H1 (cell line): ENCODE measurements at regions not wholly inside any gene's neighbourhood (a gene's known extent, or its start where the extent isn't known, plus 50 kb on each side); places are given as distances from the start of the nearest gene placed in this dataset.

ENCODE experiments used
- CHD1 ChIP-seq: IDR thresholded peaks from 2 replicates; pipeline ENCODE4 v1.6.1; 2012; ENCODE audit warnings: low read depth, low read length, improper control_type of control experiment
- CTCF ChIP-seq, 3 experiments: IDR thresholded peaks; 1 replicate in 2 of 3; 2 replicates in 1 of 3; pipeline versions ENCODE4 v1.5.1 to v1.6.1; 2011; ENCODE audit warnings: low read length in 3 of 3, mild to moderate bottlenecking in 3 of 3, inconsistent platforms in 2 of 3, low read depth in 1 of 3, moderate library complexity in 1 of 3; ENCODE audit not compliant: insufficient read depth in 1 of 3; ENCODE audit errors: control extremely low read depth in 1 of 3
- EP300 ChIP-seq, 2 experiments: IDR thresholded peaks; 1 replicate in 1 of 2; 2 replicates in 1 of 2; pipeline ENCODE4 v1.6.1; 2011 to 2012; ENCODE audit warnings: low read depth in 2 of 2, low read length in 2 of 2, mild to moderate bottlenecking in 2 of 2, borderline replicate concordance in 1 of 2, inconsistent platforms in 1 of 2, moderate library complexity in 1 of 2
- KDM1A ChIP-seq: fragments of 200-600, 300-600 bp; sonication (generic); IDR thresholded peaks from 2 replicates; pipeline ENCODE4 v1.7.1; 2016; ENCODE audit warnings: mild to moderate bottlenecking, low read length, borderline replicate concordance
- USF2 ChIP-seq: IDR thresholded peaks from 2 replicates; pipeline ENCODE4 v1.6.1; 2011; ENCODE audit warnings: low read length, improper control_type of control experiment

- TF ChIP-seq EP300 (IDR thresholded peaks at IDR 0.05; ENCODE audit: borderline replicate concordance in 1 of 2, low read depth in 2 of 2, low read length in 2 of 2) (no peak), KDM1A (no peak), CTCF (IDR thresholded peaks at IDR 0.05; ENCODE audit: control extremely low read depth in 1 of 3, insufficient read depth in 1 of 3, low read depth in 1 of 3, low read length in 3 of 3) (no peak), USF2 (no peak), CHD1 (no peak)
Measured at GRCh38 chr10:6748029-6748428, 168.0 kb upstream of the PRKCQ start.
